Stimulated activated CD8-positive, alpha-beta memory T cell treated with anti-CD3 and anti-CD28 coated beads, Interleukin-15, amount 100 ng/mL, for 4 hours (primary cell): ENCODE measurements at regions not wholly inside any gene's neighbourhood (a gene's known extent, or its start where the extent isn't known, plus 50 kb on each side); places are given as distances from the start of the nearest gene placed in this dataset.
"Not testable (repeated sequence)": the region's sequence is repeated elsewhere in the genome, so short reads cannot be mapped to it uniquely, and the experiment has no call there.

ENCODE experiments used
- DNase-seq, 2 donors: peaks; one replicate each; pipeline ENCODE4 v3.0.0-alpha.2; 2020; ENCODE audit warnings: low read depth in 2 of 2

DNA sequence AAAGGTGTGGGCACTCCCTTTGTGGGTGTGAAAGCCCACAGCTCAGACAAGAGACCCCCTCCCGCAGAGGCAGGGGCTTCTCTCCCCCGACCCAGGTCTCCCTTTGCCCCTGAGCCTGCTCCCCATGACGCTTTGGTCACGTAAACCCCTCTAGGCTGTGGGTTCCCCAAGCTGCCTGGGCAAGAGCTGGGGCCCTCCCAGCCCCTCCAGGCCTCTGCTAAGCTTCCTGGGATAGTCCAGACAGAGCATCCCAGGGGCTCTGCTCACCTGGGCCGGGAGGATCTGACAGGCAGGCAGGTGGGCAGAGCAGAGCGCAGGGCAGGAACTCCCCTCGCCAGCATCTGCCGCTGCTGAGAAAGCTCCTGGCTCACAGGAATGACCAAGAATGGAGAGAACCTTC is 177.3 kb downstream of the BANP start:
- DNase-seq: no peak

DNA sequence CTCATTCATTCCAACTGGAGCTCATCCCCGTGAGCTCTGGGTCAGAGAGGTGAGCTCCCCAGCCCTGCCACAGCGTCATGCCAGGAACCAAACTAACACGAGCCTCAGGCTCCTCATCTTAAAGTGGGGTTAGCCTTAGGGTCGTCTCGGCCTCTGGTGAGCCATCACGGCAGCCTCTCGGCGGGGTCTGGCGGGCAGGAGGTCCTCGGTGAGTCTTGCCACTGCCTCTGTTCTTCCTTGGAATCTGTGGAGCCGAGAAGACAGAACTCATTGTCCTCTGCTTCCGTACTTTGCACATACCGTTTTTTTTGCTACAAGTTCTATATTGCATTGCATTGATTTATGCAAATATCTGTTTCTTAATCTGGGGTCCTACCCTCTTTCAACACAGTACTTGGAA is 177.9 kb downstream of the BANP start:
- DNase-seq: not testable (repeated sequence)

DNA sequence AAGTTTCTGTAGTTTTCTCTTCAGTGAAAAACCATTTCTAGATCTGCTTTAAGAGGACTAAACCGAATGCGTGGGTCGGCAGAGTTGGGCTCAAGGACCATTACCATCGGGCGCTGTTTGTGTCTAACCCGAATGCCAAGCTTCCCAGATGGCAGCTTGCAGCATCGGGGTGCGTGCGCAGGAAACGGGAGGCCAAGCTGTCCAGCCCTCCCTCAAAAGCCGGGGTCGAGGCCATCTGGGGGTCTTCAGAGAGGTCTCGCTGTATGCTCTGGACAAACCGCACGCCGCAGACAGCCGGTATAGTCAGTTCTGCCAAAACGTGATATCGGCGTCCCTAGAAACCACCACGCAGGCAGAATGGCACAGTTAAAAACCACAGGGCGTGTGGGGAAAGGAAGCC is 178.8 kb downstream of the BANP start:
- DNase-seq: no peak

DNA sequence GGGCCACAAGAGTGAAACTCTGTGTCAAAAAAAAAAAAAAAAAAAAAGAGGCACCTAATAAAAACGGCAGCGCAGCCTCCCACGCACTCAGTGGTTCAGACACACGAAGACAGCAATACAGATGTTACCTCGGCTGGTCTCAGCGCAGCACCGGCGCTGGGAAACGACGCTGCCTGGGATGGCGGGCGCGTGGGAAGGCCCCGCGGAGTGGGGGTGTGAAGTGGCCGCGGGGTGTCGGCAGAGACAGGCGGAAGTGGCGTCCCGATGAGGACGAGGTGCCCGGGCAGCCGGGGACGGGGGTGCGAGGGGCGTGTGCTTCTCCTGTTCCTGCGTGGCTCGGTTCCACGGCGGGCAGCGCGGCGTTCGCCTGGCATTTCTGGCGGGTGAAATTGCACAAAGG is 179.4 kb downstream of the BANP start:
- DNase-seq: no peak

DNA sequence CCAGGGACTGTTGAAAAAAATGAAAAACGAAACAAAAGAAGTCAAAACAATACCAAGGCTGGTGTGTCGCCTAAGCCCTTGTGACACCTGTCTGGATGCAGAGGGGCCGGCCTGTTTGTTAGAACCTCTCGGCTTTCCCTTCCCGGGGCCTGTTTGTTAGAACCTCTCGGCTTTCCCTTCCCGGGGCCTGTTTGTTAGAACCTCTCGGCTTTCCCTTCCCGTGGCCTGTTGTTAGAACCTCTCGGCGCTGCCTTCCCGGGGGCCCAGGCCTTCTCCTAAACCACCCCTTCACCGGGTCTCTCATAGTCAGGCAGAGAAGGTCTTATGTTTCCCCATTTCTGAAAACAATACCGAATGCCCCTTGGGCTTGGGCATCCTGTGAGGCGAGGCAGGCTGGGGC is 180.0 kb downstream of the BANP start:
- no peak for DNase-seq

DNA sequence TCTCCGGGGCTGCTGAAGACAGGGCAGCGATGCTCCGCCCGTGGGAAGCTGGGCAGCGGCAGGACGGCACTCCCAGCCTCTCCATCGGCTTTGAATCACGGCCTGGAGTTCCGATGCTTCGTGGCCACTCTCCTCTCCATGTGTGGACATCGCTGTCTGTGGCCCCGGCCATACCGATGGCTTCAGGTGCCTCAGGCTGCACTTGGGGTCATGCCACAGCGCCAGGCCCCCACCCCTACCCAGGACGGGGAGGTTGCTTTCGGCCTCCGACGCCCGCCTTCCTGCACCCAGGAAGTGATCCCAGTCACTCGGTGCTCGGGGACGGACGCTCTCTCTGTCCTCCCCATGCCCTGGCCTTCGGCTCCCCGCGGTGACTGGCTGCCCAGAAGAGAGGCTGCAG is 180.7 kb downstream of the BANP start:
- no peak for DNase-seq

DNA sequence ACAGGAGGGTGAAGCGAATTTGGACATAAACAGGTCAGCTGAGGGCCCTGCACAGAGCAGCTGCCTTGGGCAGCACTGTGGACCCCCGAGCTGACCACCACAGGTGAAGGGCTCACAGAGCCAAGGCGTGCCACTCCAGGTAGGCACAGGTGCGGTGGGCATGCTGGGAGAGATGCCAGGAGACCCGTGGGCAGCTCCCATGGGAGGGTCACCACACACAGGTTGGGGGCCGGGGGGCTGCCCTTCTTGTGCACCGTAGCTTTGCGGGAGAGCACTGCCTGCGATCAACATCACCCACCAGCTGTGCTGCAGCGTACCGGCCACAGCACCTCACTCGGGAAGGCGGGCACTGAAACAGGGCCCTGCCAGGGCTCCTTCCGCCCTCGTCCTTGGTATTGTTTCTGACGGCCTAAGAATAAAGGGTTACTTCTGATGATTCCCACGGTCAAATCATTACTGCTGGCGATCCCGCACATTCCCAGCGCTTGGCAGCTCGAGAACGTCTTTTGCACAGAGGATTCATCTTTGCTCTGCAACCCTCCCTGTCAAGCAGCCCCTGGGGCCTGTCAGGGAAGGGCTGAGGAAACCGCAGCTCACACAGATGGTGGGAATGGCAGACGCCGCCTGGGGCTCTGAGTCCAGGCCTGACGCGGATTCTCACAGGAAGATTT is 181.7 kb downstream of the BANP start:
- no peak for DNase-seq

DNA sequence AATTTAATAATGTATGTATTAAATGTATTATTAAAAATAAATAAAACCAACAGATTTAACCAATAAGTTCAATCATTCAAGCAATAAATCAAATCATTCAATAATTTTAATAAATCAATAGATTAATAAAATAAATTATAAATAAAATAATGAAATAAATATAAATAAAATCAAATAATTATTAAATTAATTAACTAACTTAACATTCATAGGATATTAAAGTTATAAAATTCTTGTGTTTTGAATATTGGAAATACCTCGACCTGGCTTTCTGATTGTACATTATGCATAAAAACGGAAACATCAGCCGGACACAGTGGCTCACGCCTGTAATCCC is 182.2 kb downstream of the BANP start:
- DNase-seq: no peak

DNA sequence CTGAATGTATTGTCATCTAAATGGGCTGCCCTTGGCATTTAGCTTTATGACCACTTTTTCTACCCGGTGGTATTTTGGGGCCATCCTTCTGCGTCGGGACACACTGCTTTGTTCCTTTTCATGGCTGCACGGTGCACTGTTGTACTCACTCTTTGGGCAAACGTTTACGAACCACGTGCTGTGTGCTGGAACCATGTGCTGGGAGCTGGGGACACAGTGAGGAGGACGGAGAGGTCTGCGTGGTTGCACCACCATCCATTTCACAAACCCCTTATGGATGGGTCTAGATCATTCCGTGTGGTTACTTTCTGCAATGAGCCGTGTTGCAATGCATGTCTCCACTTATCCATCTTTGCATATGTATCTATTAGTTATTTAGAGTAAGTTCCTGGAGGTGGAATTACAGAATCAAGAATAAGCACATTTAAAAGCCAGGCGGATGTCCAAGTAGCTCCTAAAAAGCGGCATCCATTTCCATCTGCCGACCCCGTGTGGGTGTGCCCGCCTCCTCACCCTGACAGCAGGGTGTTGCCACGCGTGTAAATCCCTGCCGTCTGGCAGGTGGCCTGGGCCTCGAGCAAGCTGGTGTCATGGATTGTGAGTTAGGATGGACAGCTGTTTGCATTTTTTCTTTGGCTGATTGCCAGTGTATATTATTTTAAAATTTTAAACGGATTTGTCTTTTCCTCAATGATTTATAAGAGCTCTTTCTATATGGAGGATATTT is 183.1 kb downstream of the BANP start:
- not testable (repeated sequence) for DNase-seq

DNA sequence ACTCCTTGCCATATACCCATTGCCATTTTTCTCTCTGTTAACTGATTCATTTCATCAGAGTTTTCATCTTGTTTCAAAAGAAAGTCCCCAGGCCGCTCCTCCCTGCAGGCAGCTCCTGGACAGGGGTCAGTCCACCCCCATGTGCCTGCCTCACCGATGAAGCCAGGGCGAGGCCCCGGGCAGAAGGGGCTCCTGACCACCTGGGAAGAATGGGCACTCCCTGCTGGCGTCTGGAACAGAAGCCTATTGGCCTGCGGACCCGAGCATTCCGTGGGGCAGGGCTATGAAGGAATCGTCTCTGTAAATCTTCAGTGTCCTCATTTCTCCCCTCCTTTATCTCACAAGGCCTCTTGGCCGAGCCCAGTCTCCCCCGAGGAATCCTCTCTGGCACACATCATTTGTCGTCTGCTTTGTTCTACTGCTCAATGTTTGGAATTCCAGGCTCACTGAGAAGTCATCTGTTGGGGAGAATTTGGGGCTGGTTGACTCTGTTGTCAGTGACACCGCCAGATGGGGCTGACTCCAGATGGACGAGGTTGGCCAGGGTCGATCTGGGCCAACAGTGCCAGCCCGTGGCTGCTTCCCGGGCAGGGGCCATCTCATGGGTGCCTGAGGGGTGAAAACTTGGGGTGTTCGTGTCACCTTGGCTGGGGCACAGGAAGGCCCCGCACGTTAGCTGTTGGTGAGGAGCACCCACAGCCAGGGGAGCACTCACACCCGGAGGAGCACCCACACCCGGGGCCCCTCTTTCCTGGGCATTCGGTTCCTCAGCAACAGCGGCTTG is 183.9 kb downstream of the BANP start:
- DNase-seq: not testable (repeated sequence)

DNA sequence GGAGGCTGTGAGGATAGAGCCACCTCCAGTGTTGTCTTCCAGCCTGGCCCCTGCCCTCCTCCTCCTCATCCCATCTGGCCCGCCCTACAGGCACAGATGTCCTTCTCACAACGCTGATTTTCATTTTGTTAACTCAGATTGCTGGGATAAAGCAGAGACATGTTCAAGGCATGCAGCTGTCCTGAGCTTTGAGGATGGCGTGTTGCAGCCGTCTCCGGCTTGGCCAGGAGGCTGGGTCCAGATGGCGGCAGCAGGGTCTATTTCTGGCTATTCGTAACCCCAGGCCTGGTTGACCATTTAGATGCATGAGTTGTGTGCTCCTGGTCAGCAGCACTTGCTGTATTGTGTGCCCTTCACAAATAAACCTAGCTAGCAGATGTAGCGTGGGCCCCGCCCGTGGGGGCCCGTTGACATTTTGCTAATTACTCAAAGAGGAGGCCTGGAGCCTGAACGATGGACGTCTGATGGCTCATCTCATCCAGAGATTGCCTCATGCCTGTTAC is 185.0 kb downstream of the BANP start:
- not testable (repeated sequence) for DNase-seq

DNA sequence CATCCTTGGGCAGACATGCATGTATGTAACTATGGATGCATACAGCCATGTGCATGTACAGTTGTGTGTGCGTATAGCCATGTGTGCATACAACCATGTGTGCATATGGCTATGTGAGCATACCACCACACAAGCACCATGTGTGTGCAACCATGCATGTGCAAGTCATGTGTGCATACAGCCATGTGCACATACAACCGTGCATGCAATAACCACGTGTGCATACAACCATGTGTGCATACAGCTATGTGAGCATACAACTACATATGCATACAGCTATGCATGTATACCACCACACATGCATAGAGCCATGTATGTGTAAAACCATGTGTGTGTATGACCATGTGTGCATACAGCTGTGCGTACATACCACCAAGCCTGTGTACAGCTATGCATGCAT is 185.7 kb downstream of the BANP start:
- DNase-seq: not testable (repeated sequence)

DNA sequence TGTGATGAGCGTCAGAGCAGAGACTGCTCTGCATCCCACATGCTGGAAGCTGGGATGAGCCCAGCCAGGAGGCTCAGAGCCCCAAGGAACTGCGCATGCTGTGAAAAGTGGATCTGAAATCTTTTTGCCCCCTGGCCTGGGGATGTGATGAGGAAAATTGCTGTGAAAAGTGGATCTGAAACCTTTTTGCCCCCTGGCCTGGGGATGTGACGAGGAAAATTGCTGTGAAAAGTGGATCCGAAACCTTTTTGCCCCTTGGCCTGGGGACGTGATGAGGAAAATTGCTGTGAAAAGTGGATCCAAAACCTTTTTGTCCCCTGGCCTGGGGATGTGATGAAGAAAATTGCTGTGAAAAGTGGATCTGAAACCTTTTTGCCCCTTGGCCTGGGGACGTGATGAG is 187.9 kb downstream of the BANP start:
- not testable (repeated sequence) for DNase-seq

DNA sequence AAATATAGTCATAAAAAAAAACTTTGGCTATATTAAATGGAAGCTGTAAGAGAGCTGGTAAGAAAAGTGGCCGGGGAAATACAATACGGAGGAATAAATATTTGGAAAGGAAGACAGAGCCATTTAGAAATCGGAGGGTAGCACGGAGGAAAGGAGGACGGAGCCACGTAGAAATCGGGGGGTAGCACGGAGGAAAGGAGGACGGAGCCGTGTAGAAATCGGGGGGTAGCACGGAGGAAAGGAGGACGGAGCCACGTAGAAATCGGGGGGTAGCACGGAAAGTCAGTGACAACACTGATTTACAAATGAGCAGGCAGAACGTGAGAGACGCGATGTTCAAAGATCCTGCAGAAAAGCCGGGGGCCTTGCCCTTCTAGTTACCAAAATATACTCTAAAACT is 189.0 kb downstream of the BANP start:
- not testable (repeated sequence) for DNase-seq

DNA sequence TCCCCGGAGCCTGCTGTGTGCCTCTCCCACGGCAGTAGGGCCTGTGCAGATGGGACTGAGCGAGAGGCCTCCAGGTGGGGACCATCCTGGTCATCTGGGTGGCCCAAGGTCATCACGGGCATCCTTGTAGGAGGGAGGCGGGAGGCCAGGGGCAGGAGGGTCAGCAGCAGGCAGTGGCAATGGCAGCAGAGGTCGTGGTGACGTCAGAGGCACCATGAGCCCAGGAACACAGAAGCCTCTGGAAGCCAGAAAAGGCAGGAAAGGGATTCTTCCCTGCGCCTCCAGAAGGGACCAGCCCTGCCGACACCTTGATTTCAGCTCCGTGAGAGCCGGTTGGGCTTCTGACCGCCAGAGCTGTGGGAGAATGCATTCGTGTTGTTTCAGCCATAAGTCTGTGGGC is 190.3 kb downstream of the BANP start:
- DNase-seq: no peak

DNA sequence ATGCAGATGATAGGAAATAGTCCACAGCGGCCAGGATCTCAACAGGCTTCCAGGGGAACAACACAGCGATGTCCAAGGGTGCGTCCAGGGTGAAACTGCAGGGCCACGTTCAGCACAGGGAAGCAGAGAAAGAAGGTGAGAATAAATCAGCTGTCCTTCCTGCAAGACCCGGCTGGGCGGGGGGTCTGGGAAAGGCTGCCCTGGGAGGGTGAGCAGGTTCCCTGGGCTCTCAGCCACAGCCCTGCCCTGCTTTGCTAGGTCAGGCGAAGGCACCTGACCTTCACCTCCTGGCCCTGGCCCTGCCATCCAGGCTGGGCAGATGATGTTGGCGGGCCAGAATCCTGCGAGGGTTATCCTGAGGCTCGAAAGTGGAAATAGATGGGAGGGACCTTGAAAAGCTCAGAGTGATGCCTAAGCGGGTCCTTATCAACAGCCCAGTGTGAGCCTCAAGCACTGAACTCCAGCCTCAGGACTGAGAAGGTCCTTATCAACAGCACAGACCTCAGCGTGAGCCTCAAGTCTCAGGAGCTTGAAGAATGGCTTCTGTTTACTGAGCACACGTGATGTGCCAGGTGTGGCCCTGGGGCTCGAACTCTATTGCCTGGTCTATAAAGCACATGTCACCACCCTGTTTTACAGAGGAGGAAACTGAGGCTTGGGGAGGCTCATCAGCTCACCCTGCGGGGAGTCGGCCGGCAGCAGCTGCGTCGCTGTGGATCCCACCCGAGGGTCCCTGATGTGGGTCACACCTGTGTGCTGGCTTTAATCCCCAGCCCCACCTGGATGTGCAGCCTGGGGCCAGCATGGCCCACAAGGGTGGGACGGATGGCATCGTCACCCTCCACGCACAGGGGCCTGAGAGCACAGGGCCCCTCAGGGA is 191.1 kb downstream of the BANP start:
- not testable (repeated sequence) for DNase-seq

DNA sequence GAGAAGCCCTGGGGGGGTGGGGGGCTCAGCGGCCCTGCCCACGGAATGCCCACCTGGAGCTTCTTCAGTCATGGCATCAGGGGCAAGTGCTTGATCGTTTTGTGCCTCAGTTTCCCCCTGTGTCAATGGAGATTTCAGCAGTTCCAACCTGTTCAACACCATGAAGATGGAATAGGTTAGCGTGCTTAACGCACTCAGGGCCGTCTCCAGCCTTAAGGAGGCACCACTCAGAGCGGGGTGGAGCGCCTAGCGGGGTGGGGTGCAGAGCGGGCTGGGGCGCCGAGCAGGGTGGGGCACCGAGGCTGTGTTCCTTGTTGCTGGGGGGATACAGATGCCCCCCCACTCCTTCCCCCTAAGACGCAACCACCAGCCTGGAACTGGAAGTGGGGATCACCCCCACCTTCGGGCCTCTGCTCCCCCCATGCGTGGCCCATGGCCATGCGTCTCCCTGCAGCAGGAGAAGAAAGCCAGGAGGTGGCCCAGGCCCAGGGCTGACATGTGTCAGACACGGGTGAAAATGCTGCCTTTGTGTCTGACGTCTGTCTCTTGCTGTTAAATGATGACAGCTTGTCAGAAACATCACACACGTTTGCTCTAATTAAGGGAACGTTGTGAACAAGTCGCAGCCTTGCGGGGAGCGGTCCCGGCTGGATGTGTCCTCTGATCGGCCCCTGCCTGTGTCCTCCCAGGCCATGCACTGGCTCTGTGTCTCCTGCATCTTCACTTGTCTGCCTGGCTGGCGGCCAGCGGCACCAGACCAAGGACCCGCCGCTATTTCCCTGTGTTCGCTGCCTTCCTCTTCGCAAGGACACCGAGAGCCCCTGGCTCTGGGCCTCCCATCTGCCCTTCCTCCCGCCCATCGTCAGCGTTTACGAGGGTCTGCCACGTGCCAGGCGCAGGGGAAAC is 192.1 kb downstream of the BANP start:
- not testable (repeated sequence) for DNase-seq

DNA sequence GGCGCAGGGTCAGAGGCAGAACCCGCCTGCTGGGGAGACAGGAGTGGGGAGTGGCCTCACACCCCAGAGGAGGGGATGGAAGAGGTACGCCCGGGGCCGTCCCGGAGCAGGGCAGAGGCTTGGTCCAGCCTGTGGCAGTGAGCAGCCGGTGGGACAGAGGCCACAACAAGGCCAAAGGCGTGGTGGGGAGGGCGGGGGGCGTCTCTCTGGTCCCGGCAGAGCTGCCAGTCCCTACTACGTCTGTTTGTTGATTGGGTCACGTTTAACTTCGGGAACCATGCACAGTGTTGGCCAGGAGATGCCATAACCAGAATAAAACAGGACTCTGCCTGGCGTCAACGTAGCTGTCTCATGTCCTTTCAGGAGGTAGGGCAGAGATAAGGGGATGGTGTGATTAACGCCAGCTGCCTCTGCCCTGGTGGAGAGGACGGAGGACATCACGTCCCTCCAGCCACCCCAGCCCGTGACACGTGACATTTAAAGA is 192.8 kb downstream of the BANP start:
- no peak for DNase-seq

DNA sequence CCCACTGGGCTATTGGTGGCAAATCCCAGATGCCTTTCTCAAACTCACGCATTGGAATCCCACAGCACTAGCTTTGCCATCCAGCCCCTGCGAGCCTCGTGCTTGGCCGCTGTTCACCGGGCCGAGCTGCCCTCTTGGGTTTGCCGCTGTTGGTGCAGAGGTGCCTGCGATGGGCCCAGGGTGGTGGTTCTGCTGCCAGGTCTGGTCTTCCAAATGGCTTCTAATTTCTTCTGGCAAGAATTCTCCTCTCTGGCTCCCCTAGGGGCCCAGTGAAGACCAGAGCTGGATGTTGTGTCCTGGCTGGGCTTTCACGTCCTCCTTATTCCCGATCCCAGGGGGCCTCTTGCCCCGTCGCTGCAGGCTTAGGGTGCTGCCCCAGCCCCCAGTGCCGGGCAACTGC is 194.1 kb downstream of the BANP start:
- not testable (repeated sequence) for DNase-seq

DNA sequence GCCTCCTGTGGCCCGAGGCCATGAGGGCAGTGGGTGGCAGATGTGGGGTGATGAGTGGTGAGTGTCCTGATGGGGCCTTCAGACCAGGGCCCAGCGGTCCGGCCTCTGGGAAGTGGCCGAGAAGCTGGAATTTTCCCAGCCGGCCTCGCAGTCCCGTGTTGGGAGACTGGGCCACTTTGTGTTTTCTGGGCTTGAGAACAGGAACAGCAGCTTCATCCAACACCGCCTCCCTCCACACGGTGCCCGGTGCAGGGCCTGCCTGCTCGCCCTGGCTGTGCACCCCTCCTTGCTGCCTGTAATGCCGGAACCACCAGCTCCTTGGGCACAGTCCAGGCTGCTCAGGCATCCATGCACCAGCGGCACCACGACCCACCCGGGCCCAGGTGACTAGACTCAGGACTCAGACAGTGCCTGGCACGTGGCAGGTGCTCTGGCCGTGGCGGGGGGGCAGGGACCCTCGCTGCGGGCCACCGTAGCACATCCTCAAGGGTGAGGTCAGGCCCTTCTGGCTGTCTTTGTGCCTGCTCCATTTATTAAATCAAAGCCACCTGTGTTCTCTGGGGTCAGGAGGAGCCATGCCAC is 194.7 kb downstream of the BANP start:
- not testable (repeated sequence) for DNase-seq
